ENCODE measurements at regions not wholly inside any gene's neighbourhood (a gene's known extent, or its start where the extent isn't known, plus 50 kb on each side); places are given as distances from the start of the nearest gene placed in this dataset.

GRCh38 chr17:51351890-51352289 is 91.5 kb downstream of the UTP18 start:
- TF ChIP-seq CTCF (IDR thresholded peaks at IDR 0.05; ENCODE audit: low read length) (no peak), EZH2 (IDR thresholded peaks at IDR 0.05; ENCODE audit: borderline replicate concordance, low read length) (no peak)
